GM12878 (cell line): ENCODE measurements at regions not wholly inside any gene's neighbourhood (a gene's known extent, or its start where the extent isn't known, plus 50 kb on each side); places are given as distances from the start of the nearest gene placed in this dataset.

Source experiments
- ATAC-seq: fragments of 200-7000 bp; cut with Tn5 transposase; 3 replicates; pipeline ENCODE4 v1.9.1; 2020; ENCODE audit warnings: mild to moderate bottlenecking, moderate library complexity
- BruUV-seq: library from RNA; stranded (reverse); fragments of 400-500 nt; replicated peaks from 2 replicates; lab custom pipeline; 2021; lab: Mats Ljungman, UMichigan
- CTCF ChIA-PET: fragments of 300-600 bp; sonication (Branson Sonifier 250); formaldehyde crosslinking; extraction: SDS; loops from one replicate; lab custom pipeline; 2021; ENCODE audit warnings: inconsistent platforms; lab: Yijun Ruan, JAX
- POLR2A ChIA-PET: fragments of 350-600 bp; formaldehyde crosslinking; extraction: SDS; loops from one replicate; lab custom pipeline; 2021; ENCODE audit warnings: inconsistent platforms; lab: Charles Lee
- RAD21 ChIA-PET: fragments of 300-600 bp; sonication (Branson Sonifier 250); formaldehyde crosslinking; loops from one replicate; lab custom pipeline; 2023; ENCODE audit warnings: antibody characterized with exemption; ENCODE audit not compliant: unreplicated experiment; lab: Charles Lee
- SMC1A ChIA-PET: fragments of 300-600 bp; sonication (Branson Sonifier 250); formaldehyde crosslinking; loops from one replicate; lab custom pipeline; 2023; ENCODE audit not compliant: unreplicated experiment, uncharacterized antibody; lab: Charles Lee
- DNase-seq: peaks from one replicate; pipeline ENCODE4 v3.0.0-alpha.2; 2011; ENCODE audit warnings: low read depth, low spot score
- FAIRE-seq: peaks from 3 replicates; lab custom pipeline; 2011; peaks lifted over from hg19 to GRCh38; lab: Jason Lieb, UNC
- H2AFZ ChIP-seq: 2 replicates; pipeline ENCODE4 v1.6.0; 2011; ENCODE audit warnings: low read depth, low read length, control low read depth; ENCODE audit not compliant: control insufficient read depth
- H3K27ac ChIP-seq: 2 replicates; pipeline ENCODE4 v1.5.1; 2011; ENCODE audit warnings: control low read depth; ENCODE audit not compliant: control insufficient read depth, insufficient read depth
- H3K27me3 ChIP-seq, 2 experiments: replicated peaks in 1 of 2; 2 replicates each; pipeline versions ENCODE4 v1.6.0 to v1.6.1; 2011; ENCODE audit warnings: low read length in 1 of 2; ENCODE audit not compliant: control insufficient read depth in 2 of 2, insufficient read depth in 2 of 2
- H3K36me3 ChIP-seq, 2 experiments: 2 replicates each; pipeline ENCODE4 v1.5.1; 2011; ENCODE audit warnings: low read length in 1 of 2; ENCODE audit not compliant: control insufficient read depth in 2 of 2, insufficient read depth in 2 of 2
- H3K4me1 ChIP-seq: 2 replicates; pipeline ENCODE4 v1.6.1; 2011; ENCODE audit warnings: mild to moderate bottlenecking, low read length, moderate library complexity, mixed read lengths; ENCODE audit not compliant: control insufficient read depth, insufficient read depth
- H3K4me2 ChIP-seq: 2 replicates; pipeline ENCODE4 v1.6.0; 2011; ENCODE audit warnings: control low read depth; ENCODE audit not compliant: control insufficient read depth, insufficient read depth
- H3K4me3 ChIP-seq: fragments of 200-600 bp; sonication (generic); 2 replicates; pipeline ENCODE4 v1.5.1; 2016
- H3K79me2 ChIP-seq: 2 replicates; pipeline ENCODE4 v1.6.0; 2011; ENCODE audit warnings: low read length; ENCODE audit not compliant: control insufficient read depth, insufficient read depth
- H3K9ac ChIP-seq: 2 replicates; pipeline ENCODE4 v1.8.0; 2011; ENCODE audit warnings: low read length, control low read depth, mixed read lengths; ENCODE audit not compliant: control insufficient read depth, insufficient read depth
- H3K9me3 ChIP-seq: replicated peaks from 3 replicates; pipeline ENCODE4 v1.5.1; 2011; ENCODE audit warnings: mild to moderate bottlenecking, low read length; ENCODE audit not compliant: control insufficient read depth, insufficient read depth
- H4K20me1 ChIP-seq: 2 replicates; pipeline ENCODE4 v1.6.0; 2011; ENCODE audit not compliant: control insufficient read depth, insufficient read depth
- ASH2L ChIP-seq: fragments of 300-600, 200-600 bp; sonication (generic); IDR thresholded peaks from 2 replicates; pipeline ENCODE4 v1.6.1; 2017; ENCODE audit warnings: low read depth, mild to moderate bottlenecking, borderline replicate concordance
- BCL11A ChIP-seq: IDR thresholded peaks from 2 replicates; pipeline ENCODE4 v1.6.1; 2011; ENCODE audit warnings: low read depth, low read length
- BHLHE40 ChIP-seq, 2 experiments: fragments of 450-650 bp in 1 of 2; IDR thresholded peaks; 2 replicates each; pipeline ENCODE4 v1.6.1; 2011 to 2017; ENCODE audit warnings: low read depth in 2 of 2, borderline replicate concordance in 1 of 2, improper control_type of control experiment in 1 of 2, low read length in 1 of 2, mild to moderate bottlenecking in 1 of 2
- CEBPB ChIP-seq, 2 experiments: fragments of 150-350 bp in 1 of 2; IDR thresholded peaks; 2 replicates each; pipeline ENCODE4 v1.6.1; 2012 to 2014; ENCODE audit warnings: low read depth in 2 of 2, low read length in 2 of 2, borderline replicate concordance in 1 of 2, inconsistent platforms in 1 of 2
- E2F8 ChIP-seq: fragments of 450-650 bp; IDR thresholded peaks from 2 replicates; pipeline ENCODE4 v1.6.1; 2018; ENCODE audit warnings: mild to moderate bottlenecking, low read depth, moderate library complexity; ENCODE audit not compliant: partially characterized antibody
- HDAC6 ChIP-seq: fragments of 200-600 bp; sonication (generic); IDR thresholded peaks from one replicate; pipeline ENCODE4 v1.8.0; 2017; ENCODE audit warnings: antibody characterized with exemption; ENCODE audit not compliant: unreplicated experiment
- MTA3 ChIP-seq: IDR thresholded peaks from 2 replicates; pipeline ENCODE4 v1.6.1; 2012; ENCODE audit warnings: low read length, inconsistent platforms, borderline replicate concordance
- PAX8 ChIP-seq: fragments of 450-650 bp; IDR thresholded peaks from 2 replicates; pipeline ENCODE4 v1.6.1; 2017; ENCODE audit warnings: mild to moderate bottlenecking, moderate library complexity
- PBX3 ChIP-seq: IDR thresholded peaks from 2 replicates; pipeline ENCODE4 v1.6.1; 2011; ENCODE audit warnings: mild to moderate bottlenecking, low read depth, low read length, moderate library complexity; ENCODE audit not compliant: insufficient replicate concordance
- PML ChIP-seq: IDR thresholded peaks from 2 replicates; pipeline ENCODE4 v1.6.1; 2012; ENCODE audit warnings: low read length, inconsistent platforms
- POLR2AphosphoS2 ChIP-seq: IDR thresholded peaks from 2 replicates; pipeline ENCODE4 v1.6.1; 2011; ENCODE audit warnings: low read depth, mild to moderate bottlenecking, low read length, improper control_type of control experiment, moderate library complexity
- SMC3 ChIP-seq: IDR thresholded peaks from 2 replicates; pipeline ENCODE4 v1.6.1; 2011; ENCODE audit warnings: low read length, improper control_type of control experiment, borderline replicate concordance
- YY1 ChIP-seq: IDR thresholded peaks from 2 replicates; pipeline ENCODE4 v1.6.1; 2011; ENCODE audit warnings: low read depth, mild to moderate bottlenecking, low read length
- ZNF207 ChIP-seq: fragments of 450-650 bp; IDR thresholded peaks from 2 replicates; pipeline ENCODE4 v1.6.1; 2014; ENCODE audit warnings: antibody characterized with exemption, mild to moderate bottlenecking, borderline replicate concordance
- ZNF217 ChIP-seq: fragments of 450-650 bp; IDR thresholded peaks from 2 replicates; pipeline ENCODE4 v1.6.1; 2017; ENCODE audit warnings: antibody characterized with exemption, mild to moderate bottlenecking
- ZNF24 ChIP-seq: fragments of 450-650 bp; IDR thresholded peaks from 2 replicates; pipeline ENCODE4 v1.6.1; 2017; ENCODE audit warnings: antibody characterized with exemption, mild to moderate bottlenecking
- WGBS: methylation state at CpG from one replicate; pipeline ENCODE4 v1.1.6; 2016; ENCODE audit warnings: low lambda C conversion rate; ENCODE audit not compliant: insufficient replicate concordance, insufficient coverage; ENCODE audit errors: missing lambda C conversion rate; 5-methylcytosine and 5-hydroxymethylcytosine counted together
- in situ Hi-C: fragments of 300-500 bp; cut with MboI; formaldehyde crosslinking; loops from 9 replicates; pipeline ENCODE4 v1.14.3; 2018; ENCODE audit warnings: mixed read lengths
- intact Hi-C: fragments of 100-400 bp; cut with micrococcal nuclease; formaldehyde crosslinking; loops from one replicate; pipeline ENCODE4 v1.14.2; 2022; ENCODE audit not compliant: unreplicated experiment
- TF ChIP-seq, protein P1 (sequence below): fragments of 450-650 bp; IDR thresholded peaks from 2 replicates; pipeline ENCODE4 v1.6.1; 2017; ENCODE audit warnings: antibody characterized with exemption, mild to moderate bottlenecking, moderate library complexity

DNA sequence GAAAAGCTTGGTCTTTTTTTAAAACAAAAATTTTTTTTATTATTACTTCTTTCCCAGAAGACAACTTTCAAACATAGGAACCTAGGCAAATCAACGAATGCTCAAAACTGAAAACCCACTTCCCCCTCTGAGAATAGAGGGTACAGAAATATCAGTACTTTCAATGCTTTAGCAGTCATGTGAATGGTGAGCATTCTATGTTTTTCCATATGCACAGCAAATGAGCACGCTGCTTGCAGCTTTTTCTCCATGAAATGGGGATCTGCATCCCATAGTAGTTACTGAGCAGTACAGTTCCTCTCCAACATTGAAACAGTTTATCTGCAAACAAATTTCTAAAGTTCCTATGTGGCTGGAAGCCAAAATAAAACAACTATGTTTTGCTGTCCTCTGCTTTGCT is 108.4 kb upstream of the BMP2K start:
- Histone ChIP-seq H3K9me3 (no peaks in the 10 kb centered on the region; the same call in 2 of the 3 replicates), H2AFZ (peak overlapping the region; percentile 31; the same call in 1 of the 2 replicates), H3K9ac (no peak overlapping the region), H3K4me3 (peak overlapping the region; percentile 27; the same call in 1 of the 2 replicates), H3K27ac (no peak overlapping the region), H4K20me1 (no peaks in the 10 kb centered on the region), H3K79me2 (no peaks in the 10 kb centered on the region), H3K4me1 (peaks cover 16% of the 10 kb centered on the region), H3K36me3 (no peaks in the 10 kb centered on the region), H3K27me3 (peaks cover 0 to 1% of the 10 kb centered on the region in 2 experiments; a peak in 1 of 4 replicates), H3K4me2 (peak overlapping the region; percentile 62)
- ChIA-PET SMC1A (interaction anchor here (0.7 to 4.6 kb wide), 22 partner anchors 9 to 196 kb away, joined by 3 to 16 read pairs (median 4); no protein-coding TSS in a partner anchor), CTCF (interaction anchor here (1.0 to 2.7 kb wide), 11 partner anchors 9 to 200 kb away, joined by 3 to 11 read pairs (median 4); no protein-coding TSS in a partner anchor), POLR2A (interaction anchor here (0.6 to 3.0 kb wide), 5 partner anchors 11 to 804 kb away, joined by 3 to 7 read pairs (median 4); no protein-coding TSS in a partner anchor), RAD21 (interaction anchor here (0.9 to 3.8 kb wide), 9 partner anchors 9 to 195 kb away, joined by 3 to 10 read pairs (median 3); no protein-coding TSS in a partner anchor)
- ATAC-seq (peak; percentile 86), FAIRE-seq (no peak), DNase-seq (peak; percentile 69)
- 0% methylated on average over 2 of the region's 2 CpGs for WGBS
- BruUV-seq: no TSS peak
- intact Hi-C loops: no loop called here
- in situ Hi-C loops: no loop called here
- TF ChIP-seq BCL11A: 0 out of 2 replicates have a peak, but pooled peaks have one; percentile 47
- TF ChIP-seq HDAC6: no peak
- no peak for TF ChIP-seq E2F8
- TF ChIP-seq POLR2AphosphoS2: no peak
- TF ChIP-seq BHLHE40 (IDR thresholded peaks at IDR 0.05; ENCODE audit: borderline replicate concordance in 1 of 2, low read depth in 2 of 2, low read length in 1 of 2): peak; percentile 50 to 77; a peak in 3 of 4 replicates
- 0 out of 2 replicates have a peak, but pooled peaks have one; percentile 46 for TF ChIP-seq MTA3
- TF ChIP-seq ZNF24: no peak
- no peak for TF ChIP-seq SMC3
- no peak for TF ChIP-seq PBX3
- no peak for TF ChIP-seq YY1
- no peak for TF ChIP-seq PML
- TF ChIP-seq, protein P1, sequence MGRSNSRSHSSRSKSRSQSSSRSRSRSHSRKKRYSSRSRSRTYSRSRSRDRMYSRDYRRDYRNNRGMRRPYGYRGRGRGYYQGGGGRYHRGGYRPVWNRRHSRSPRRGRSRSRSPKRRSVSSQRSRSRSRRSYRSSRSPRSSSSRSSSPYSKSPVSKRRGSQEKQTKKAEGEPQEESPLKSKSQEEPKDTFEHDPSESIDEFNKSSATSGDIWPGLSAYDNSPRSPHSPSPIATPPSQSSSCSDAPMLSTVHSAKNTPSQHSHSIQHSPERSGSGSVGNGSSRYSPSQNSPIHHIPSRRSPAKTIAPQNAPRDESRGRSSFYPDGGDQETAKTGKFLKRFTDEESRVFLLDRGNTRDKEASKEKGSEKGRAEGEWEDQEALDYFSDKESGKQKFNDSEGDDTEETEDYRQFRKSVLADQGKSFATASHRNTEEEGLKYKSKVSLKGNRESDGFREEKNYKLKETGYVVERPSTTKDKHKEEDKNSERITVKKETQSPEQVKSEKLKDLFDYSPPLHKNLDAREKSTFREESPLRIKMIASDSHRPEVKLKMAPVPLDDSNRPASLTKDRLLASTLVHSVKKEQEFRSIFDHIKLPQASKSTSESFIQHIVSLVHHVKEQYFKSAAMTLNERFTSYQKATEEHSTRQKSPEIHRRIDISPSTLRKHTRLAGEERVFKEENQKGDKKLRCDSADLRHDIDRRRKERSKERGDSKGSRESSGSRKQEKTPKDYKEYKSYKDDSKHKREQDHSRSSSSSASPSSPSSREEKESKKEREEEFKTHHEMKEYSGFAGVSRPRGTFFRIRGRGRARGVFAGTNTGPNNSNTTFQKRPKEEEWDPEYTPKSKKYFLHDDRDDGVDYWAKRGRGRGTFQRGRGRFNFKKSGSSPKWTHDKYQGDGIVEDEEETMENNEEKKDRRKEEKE: no peak
- 0 out of 2 replicates have a peak, but pooled peaks have one; percentile 43 for TF ChIP-seq ASH2L
- TF ChIP-seq ZNF207: no peak
- no peak for TF ChIP-seq PAX8
- no peak for TF ChIP-seq ZNF217
- TF ChIP-seq CEBPB (IDR thresholded peaks at IDR 0.05; ENCODE audit: borderline replicate concordance in 1 of 2, low read depth in 2 of 2, low read length in 2 of 2): no peak
